ENCODE measurements at regions not wholly inside any gene's neighbourhood (a gene's known extent, or its start where the extent isn't known, plus 50 kb on each side); places are given as distances from the start of the nearest gene placed in this dataset.
"Not testable (repeated sequence)": the region's sequence is repeated elsewhere in the genome, so short reads cannot be mapped to it uniquely, and the experiment has no call there.

DNA sequence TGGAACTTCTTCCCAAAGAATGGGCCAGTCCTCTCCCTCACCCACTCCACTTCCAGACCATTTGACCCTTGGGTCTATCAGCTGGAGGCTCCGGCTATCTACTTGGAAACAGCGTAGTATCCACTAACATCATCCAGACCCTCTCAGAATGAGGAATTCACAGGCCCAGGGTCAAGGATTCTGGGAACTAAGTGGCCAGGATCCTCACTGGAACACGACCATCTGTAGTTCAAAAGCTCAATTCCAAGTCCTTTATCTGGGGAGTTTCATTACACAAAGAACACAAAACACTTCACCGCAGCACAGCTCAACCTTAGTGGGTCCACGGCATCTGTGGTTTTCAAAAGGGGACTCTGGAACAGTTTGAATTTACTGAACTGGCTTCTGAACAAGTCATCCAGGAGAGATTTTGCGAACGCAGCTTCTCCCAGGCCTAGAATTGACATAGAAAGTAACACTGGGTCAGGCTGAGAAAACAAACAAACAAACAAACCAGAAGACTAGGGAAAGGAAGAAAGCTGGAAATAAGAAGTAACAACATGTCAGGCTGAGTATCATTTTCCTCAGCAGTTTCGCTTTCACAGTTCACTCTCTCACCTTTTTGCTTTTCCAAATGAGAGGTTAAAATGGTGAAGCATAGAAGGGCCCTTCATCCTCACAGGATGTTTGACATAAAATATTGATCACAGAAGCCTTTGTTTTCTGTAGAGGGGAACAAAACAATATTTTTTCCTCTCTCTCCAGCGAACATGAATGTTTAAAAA is 57.6 kb upstream of the USP6NL start:
- DNase-seq (ENCODE audit: low read depth): no peak

DNA sequence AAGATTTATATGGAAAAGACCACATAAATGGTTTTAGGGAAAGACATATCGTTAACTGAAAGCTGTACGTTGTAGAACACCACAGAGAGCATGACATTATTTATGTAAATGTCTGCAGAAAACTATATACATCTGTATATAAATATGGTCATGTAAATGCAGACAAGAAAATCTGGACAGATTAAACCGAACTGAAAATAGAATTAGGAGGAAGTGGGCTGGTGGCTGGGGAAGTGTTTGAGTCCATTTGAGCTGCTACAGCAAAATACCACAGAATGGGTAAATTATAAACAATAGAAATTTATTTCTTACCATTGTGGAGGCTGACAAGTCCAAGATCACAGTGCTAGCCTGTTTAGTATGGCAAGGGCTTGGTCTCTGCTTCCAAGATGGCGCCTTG is 56.3 kb upstream of the USP6NL start:
- DNase-seq (ENCODE audit: low read depth): no peak

DNA sequence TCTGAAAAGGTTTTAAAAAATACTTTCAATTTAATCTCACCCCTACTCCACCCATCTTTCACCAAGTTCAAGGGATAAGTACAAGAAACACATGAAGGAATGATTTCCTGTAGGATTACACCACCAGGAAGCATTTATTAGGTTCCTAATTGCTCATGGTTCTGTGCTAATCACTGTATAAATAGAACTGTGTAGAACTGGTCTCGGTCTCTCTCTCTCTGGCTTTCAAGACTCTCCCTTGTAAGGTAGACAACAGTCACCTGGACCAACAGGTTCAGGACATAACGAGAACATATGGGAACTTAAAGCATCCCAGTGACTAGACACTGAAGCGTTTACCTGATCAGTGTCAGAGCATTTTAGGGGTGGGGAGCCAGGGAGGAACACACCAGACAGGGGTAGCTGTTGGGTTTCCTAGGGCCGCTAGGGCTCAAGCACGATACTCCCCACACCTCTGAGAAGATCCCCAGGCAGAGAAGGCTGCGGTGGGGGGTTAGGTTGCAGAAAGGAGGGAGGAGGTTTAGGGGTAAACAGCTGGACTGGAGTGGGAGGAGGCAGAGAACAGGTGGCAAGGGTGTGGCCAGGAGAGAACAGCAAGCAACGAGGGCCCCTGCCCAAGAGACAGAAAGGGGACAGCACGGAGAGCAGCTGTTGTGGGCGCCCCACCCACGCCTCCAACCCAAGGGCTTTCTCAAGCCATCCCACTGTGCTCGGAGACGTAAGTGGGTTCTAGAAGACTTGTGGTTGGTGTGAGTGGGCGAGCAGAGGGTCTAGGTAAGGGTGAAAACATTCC is 52.5 kb upstream of the USP6NL start:
- peak; percentile 65 for DNase-seq (ENCODE audit: low read depth)

DNA sequence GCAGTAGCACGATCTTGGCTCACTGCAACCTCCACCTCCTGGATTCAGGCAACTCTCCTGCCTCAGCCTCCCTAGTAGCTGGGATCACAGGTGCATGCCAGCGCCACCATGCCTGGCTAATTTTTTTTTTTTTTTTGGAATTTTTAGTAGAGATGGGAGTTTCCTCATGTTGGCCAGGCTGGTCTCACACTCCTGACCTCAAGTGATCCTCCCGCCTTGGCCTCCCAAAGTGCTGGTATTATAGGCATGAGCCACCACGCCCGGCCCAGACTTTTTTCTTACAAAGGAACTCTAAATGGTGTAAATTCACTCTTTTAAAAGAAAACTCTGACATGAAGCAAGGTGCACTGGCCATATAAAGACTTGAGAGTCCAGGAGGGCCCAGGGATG is 51.7 kb upstream of the USP6NL start:
- not testable (repeated sequence) for DNase-seq (ENCODE audit: low read depth)

DNA sequence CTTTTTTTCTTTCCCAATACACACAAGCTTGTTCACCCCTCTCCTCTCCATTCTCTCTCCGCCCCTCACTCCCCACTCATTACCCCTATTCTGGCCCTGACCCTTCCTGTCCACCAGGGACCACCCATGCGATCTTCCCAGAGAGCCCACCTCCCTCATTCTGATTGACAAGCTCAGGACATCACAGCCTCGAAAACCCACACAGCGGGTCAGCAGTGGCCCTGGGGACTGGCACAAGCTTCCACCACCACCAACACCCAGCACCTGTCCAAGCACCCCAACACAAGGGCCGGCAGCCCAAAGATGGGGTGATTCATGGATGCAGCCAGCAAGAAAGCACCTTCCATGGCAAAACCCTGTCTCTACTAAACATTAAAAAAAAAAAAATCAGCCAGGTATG is 50.0 kb upstream of the USP6NL start:
- no peak for DNase-seq (ENCODE audit: low read depth)
